ENCODE measurements at regions not wholly inside any gene's neighbourhood (a gene's known extent, or its start where the extent isn't known, plus 50 kb on each side); places are given as distances from the start of the nearest gene placed in this dataset.

GRCh38 chr2:238716171-238716570, 131.7 kb upstream of the TWIST2 start:
- TF ChIP-seq EP300 (IDR thresholded peaks at IDR 0.05) (no peak), CTCF (IDR thresholded peaks at IDR 0.05) (no peak), POLR2AphosphoS5 (IDR thresholded peaks at IDR 0.05) (no peak), POLR2A (IDR thresholded peaks at IDR 0.05; ENCODE audit: low read depth) (no peak)

All from esophagus muscularis mucosa (tissue), 4 donors.